DND-41 (cell line): ENCODE measurements at regions not wholly inside any gene's neighbourhood (a gene's known extent, or its start where the extent isn't known, plus 50 kb on each side); places are given as distances from the start of the nearest gene placed in this dataset.

Source experiments
- ATAC-seq: fragments of 200-7000 bp; cut with Tn5 transposase; 3 replicates; pipeline ENCODE4 v1.9.1; 2021; ENCODE audit warnings: low read depth; ENCODE audit not compliant: insufficient read depth
- DNase-seq: peaks from one replicate; pipeline ENCODE4 v3.0.0-alpha.2; 2020
- H2AFZ ChIP-seq: 2 replicates; pipeline ENCODE4 v1.6.0; 2012; ENCODE audit warnings: low read depth, low read length
- H3K27ac ChIP-seq: 2 replicates; pipeline ENCODE4 v1.5.1; 2012; ENCODE audit warnings: low read length, inconsistent platforms
- H3K27me3 ChIP-seq: fragments of 200-600 bp; sonication (generic); 2 replicates; pipeline ENCODE4 v1.6.0; 2012; ENCODE audit warnings: low read length, mild to moderate bottlenecking, inconsistent platforms; ENCODE audit not compliant: insufficient read depth, poor library complexity
- H3K36me3 ChIP-seq: 2 replicates; pipeline ENCODE4 v1.5.1; 2012; ENCODE audit warnings: low read length, inconsistent platforms; ENCODE audit not compliant: insufficient read depth
- H3K4me1 ChIP-seq: 2 replicates; pipeline ENCODE4 v1.5.1; 2012; ENCODE audit warnings: mild to moderate bottlenecking, low read length; ENCODE audit not compliant: insufficient read depth
- H3K4me2 ChIP-seq: 2 replicates; pipeline ENCODE4 v1.6.0; 2012; ENCODE audit warnings: mild to moderate bottlenecking, moderate library complexity, low read length, inconsistent platforms; ENCODE audit not compliant: insufficient read depth
- H3K4me3 ChIP-seq, 2 experiments: fragments of 200-600 bp in 1 of 2; shearing (Covaris generic) in 1 of 2; 2 replicates each; pipeline ENCODE4 v1.5.1; 2012 to 2016; ENCODE audit warnings: inconsistent platforms in 2 of 2, low read length in 2 of 2, mild to moderate bottlenecking in 2 of 2, low read depth in 1 of 2, moderate library complexity in 1 of 2
- H3K79me2 ChIP-seq: 2 replicates; pipeline ENCODE4 v1.6.0; 2012; ENCODE audit warnings: low read length, inconsistent platforms; ENCODE audit not compliant: insufficient read depth
- H3K9ac ChIP-seq: 2 replicates; pipeline ENCODE4 v1.6.0; 2012; ENCODE audit warnings: low read depth, mild to moderate bottlenecking, inconsistent platforms, low read length, moderate library complexity
- H3K9me3 ChIP-seq: 2 replicates; pipeline ENCODE4 v1.5.1; 2012; ENCODE audit warnings: low read length, moderate library complexity, mild to moderate bottlenecking, inconsistent platforms; ENCODE audit not compliant: insufficient read depth, severe bottlenecking
- H4K20me1 ChIP-seq: 2 replicates; pipeline ENCODE4 v1.6.0; 2012; ENCODE audit warnings: low read length; ENCODE audit not compliant: insufficient read depth
- CTCF ChIP-seq: IDR thresholded peaks from 2 replicates; pipeline ENCODE4 v1.5.1; 2012; ENCODE audit warnings: borderline replicate concordance, low read length, moderate library complexity, mild to moderate bottlenecking; ENCODE audit not compliant: poor library complexity, severe bottlenecking; ENCODE audit errors: extremely low read depth
- EZH2 ChIP-seq: IDR thresholded peaks from 3 replicates; pipeline ENCODE4 v1.6.1; 2012; ENCODE audit warnings: borderline replicate concordance, low read depth, mild to moderate bottlenecking, moderate library complexity, low read length, inconsistent platforms; ENCODE audit not compliant: severe bottlenecking

- no peak for TF ChIP-seq CTCF
- no peak for TF ChIP-seq EZH2
- no peak for DNase-seq
- H3K9me3 ChIP-seq = no peaks in the 10 kb centered on the region
Measured at GRCh38 chr15:47502041-47502440, 215.3 kb upstream of the SEMA6D start.

DNA sequence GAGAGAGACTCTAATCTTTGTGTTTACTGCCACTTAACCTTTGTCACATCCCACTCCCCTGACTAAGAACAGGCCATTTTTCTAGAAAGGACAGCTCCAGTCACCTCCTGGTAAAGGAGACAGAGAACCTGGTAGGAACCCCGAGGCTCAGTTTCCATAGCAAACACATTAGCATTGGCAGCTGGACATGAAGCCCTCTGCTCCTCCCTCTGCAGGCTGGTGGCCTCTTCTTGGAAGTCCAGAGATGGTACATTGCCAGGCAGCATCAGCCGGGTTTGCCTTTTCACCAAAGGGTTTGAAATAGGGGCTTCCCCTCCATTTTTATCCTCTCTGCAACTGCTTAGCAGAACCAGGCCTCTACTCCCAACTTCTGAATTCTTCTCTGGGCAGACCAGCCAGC, 213.4 kb upstream of the SEMA6D start:
- DNase-seq (no peak), ATAC-seq (no peak)
- no peak overlapping the region for H3K4me2 ChIP-seq
- H3K27me3 ChIP-seq = no peaks in the 10 kb centered on the region
- no peak overlapping the region for H3K9ac ChIP-seq
- H3K4me3 ChIP-seq = no peak overlapping the region
- H3K27ac ChIP-seq = no peak overlapping the region
- TF ChIP-seq EZH2 = no peak
- no peak for TF ChIP-seq CTCF
- no peak overlapping the region for H2AFZ ChIP-seq
- H3K4me1 ChIP-seq = no peaks in the 10 kb centered on the region
- no peaks in the 10 kb centered on the region for H3K9me3 ChIP-seq
- no peaks in the 10 kb centered on the region for H3K79me2 ChIP-seq
- H4K20me1 ChIP-seq = no peaks in the 10 kb centered on the region
- H3K36me3 ChIP-seq = no peaks in the 10 kb centered on the region

More at GRCh38 chr15:47502041-47502440, 215.3 kb upstream of the SEMA6D start:
- Histone ChIP-seq H3K27me3 (no peaks in the 10 kb centered on the region), H2AFZ (no peak overlapping the region), H3K79me2 (no peaks in the 10 kb centered on the region), H3K27ac (no peak overlapping the region), H3K4me2 (no peak overlapping the region), H3K4me3 (no peak overlapping the region), H3K4me1 (no peaks in the 10 kb centered on the region), H3K9ac (no peak overlapping the region), H3K36me3 (no peaks in the 10 kb centered on the region), H4K20me1 (no peaks in the 10 kb centered on the region)
- no peak for ATAC-seq

DNA sequence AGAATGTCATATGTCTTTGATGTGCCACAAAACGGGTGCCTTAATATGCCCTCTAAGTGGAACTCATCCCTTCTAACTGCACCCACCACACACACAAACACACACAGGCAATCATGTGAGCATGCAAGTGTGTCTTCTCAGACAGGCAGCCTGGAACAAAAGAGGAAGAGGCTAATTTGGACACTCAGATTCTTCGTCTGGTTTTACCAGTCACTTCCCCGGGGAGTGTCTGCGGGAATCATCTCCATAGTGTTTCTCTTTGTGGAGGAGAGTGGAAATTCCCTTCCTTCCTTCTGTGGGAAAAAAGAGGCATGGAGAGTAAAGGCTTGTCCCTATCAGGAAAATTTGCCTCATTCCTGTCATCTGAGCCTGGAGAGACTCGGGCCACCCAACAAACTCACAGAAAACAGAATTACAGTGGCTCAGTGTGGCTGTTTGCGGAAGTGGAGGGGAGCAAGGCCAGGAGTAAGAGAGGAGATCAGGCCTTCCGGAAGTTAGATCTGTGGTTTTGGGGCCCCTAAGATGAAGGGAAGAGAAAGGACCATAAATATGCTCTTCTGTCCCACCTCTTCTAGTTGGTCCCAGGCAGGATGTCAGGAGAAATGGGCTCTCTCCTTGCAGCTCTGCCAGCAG, 212.6 kb upstream of the SEMA6D start:
- ATAC-seq = no peak

More for the DNA sequence above, 212.6 kb upstream of the SEMA6D start:
- Histone ChIP-seq H3K27ac (no peak overlapping the region), H3K9ac (no peak overlapping the region), H3K4me2 (no peak overlapping the region), H3K9me3 (no peaks in the 10 kb centered on the region), H3K36me3 (no peaks in the 10 kb centered on the region), H3K27me3 (no peaks in the 10 kb centered on the region), H3K79me2 (no peaks in the 10 kb centered on the region), H4K20me1 (no peaks in the 10 kb centered on the region), H3K4me3 (no peak overlapping the region), H2AFZ (no peak overlapping the region), H3K4me1 (no peaks in the 10 kb centered on the region)
- DNase-seq = no peak
- TF ChIP-seq EZH2 = no peak
- TF ChIP-seq CTCF = no peak
